ENCODE measurements at regions not wholly inside any gene's neighbourhood (a gene's known extent, or its start where the extent isn't known, plus 50 kb on each side); places are given as distances from the start of the nearest gene placed in this dataset.

DNA sequence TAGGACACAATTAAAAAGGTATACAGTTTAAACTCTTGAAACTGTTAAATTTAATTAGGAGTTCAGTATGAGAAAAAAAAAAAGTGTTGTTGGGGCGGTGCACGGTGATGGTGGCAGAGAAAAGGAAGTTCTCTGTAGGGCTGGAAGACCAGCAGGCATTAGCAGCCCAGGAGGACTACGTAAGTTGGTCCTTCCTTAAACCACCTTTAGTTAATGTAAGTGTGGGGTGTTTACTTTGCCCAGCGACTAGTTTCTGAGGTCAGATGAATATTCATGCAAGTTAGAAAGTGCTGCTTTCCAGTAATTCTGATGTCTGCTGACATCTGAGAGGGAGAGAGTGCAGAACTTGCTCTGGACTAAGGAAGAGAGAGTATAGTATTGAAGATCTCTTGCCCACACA lies 54.9 kb downstream of the NKX2-1 start:
- no peaks in the 10 kb centered on the region for H3K9me3 ChIP-seq
- no peaks in the 10 kb centered on the region; the same call in 1 of the 2 replicates for H3K27me3 ChIP-seq (replicated peaks; ENCODE audit: control insufficient read depth, insufficient read depth, low read length)
- Mint-ChIP-seq H3K27me3 (ENCODE audit: insufficient read depth, unreplicated experiment) (no peaks in the 10 kb centered on the region), H3K9me3 (ENCODE audit: unreplicated experiment) (no peaks in the 10 kb centered on the region), H3K4me3 (ENCODE audit: unreplicated experiment) (no peak overlapping the region), H3K27ac (ENCODE audit: unreplicated experiment) (no peak overlapping the region), H3K4me1 (ENCODE audit: low read depth, unreplicated experiment) (no peaks in the 10 kb centered on the region), H3K36me3 (ENCODE audit: insufficient read depth, unreplicated experiment) (peaks cover 5% of the 10 kb centered on the region)
- CTCF ChIA-PET: no interaction called here
- no peak for DNase-seq
- no peaks in the 10 kb centered on the region for H3K36me3 ChIP-seq (ENCODE audit: control insufficient read depth, insufficient read depth, low read length)
- POLR2A ChIA-PET: no interaction called here
- intact Hi-C loops (cut with micrococcal nuclease; ENCODE audit: unreplicated experiment): no loop called here
- no peak overlapping the region for H3K4me3 ChIP-seq (ENCODE audit: low read depth, low read length)
- no peaks in the 10 kb centered on the region for H3K4me1 ChIP-seq
- BruUV-seq (replicated peaks): no TSS peak
- TF ChIP-seq, protein P1, sequence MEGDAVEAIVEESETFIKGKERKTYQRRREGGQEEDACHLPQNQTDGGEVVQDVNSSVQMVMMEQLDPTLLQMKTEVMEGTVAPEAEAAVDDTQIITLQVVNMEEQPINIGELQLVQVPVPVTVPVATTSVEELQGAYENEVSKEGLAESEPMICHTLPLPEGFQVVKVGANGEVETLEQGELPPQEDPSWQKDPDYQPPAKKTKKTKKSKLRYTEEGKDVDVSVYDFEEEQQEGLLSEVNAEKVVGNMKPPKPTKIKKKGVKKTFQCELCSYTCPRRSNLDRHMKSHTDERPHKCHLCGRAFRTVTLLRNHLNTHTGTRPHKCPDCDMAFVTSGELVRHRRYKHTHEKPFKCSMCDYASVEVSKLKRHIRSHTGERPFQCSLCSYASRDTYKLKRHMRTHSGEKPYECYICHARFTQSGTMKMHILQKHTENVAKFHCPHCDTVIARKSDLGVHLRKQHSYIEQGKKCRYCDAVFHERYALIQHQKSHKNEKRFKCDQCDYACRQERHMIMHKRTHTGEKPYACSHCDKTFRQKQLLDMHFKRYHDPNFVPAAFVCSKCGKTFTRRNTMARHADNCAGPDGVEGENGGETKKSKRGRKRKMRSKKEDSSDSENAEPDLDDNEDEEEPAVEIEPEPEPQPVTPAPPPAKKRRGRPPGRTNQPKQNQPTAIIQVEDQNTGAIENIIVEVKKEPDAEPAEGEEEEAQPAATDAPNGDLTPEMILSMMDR (IDR thresholded peaks at IDR 0.05; ENCODE audit: insufficient read depth in 1 of 2, low read depth in 1 of 2, low read length in 1 of 2, severe bottlenecking in 1 of 2, unreplicated experiment in 1 of 2): no peak

DNA sequence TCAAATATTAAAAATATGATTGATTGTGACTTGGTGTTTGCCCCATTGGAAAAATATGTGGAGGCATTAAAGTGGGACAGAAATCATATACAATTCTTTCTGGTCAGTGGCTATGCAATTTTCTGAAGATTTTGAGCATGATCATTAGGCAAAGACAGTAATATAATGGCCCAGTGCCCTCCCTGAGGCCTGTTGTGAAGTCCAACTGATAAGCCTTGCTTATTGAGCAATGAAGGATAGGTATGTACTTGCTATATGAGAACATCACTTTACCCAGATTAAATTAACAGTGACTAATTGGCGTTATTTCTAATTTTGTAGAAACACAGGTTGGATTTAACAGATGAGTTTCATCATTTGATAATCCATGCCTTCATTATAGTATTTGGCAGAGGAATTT lies 57.1 kb downstream of the NKX2-1 start:
- TF ChIP-seq, protein P1 (IDR thresholded peaks at IDR 0.05; ENCODE audit: insufficient read depth in 1 of 2, low read depth in 1 of 2, low read length in 1 of 2, severe bottlenecking in 1 of 2, unreplicated experiment in 1 of 2): no peak
- no peak for DNase-seq
- Histone ChIP-seq H3K27me3 (replicated peaks; ENCODE audit: control insufficient read depth, insufficient read depth, low read length) (no peaks in the 10 kb centered on the region; the same call in 1 of the 2 replicates), H3K9me3 (no peaks in the 10 kb centered on the region), H3K4me1 (no peaks in the 10 kb centered on the region), H3K4me3 (ENCODE audit: low read depth, low read length) (no peak overlapping the region), H3K36me3 (ENCODE audit: control insufficient read depth, insufficient read depth, low read length) (no peaks in the 10 kb centered on the region)
- ChIA-PET CTCF (no interaction called here), POLR2A (no interaction called here)
- Mint-ChIP-seq H3K9me3 (ENCODE audit: unreplicated experiment) (no peaks in the 10 kb centered on the region), H3K4me1 (ENCODE audit: low read depth, unreplicated experiment) (no peaks in the 10 kb centered on the region), H3K36me3 (ENCODE audit: insufficient read depth, unreplicated experiment) (peaks cover 5% of the 10 kb centered on the region), H3K27ac (ENCODE audit: unreplicated experiment) (no peak overlapping the region), H3K4me3 (ENCODE audit: unreplicated experiment) (no peak overlapping the region), H3K27me3 (ENCODE audit: insufficient read depth, unreplicated experiment) (no peaks in the 10 kb centered on the region)
- intact Hi-C loops (cut with micrococcal nuclease; ENCODE audit: unreplicated experiment): no loop called here
- no TSS peak for BruUV-seq (replicated peaks)

GRCh38 chr14:36455241-36455627 lies 64.8 kb downstream of the NKX2-1 start:
- Histone ChIP-seq H3K27me3 (replicated peaks; ENCODE audit: control insufficient read depth, insufficient read depth, low read length) (no peaks in the 10 kb centered on the region), H3K36me3 (ENCODE audit: control insufficient read depth, insufficient read depth, low read length) (no peaks in the 10 kb centered on the region), H3K9me3 (no peaks in the 10 kb centered on the region), H3K4me1 (peaks cover 3% of the 10 kb centered on the region; the same call in 1 of the 2 replicates), H3K4me3 (ENCODE audit: low read depth, low read length) (no peak overlapping the region)
- TF ChIP-seq, protein P1 (IDR thresholded peaks at IDR 0.05; ENCODE audit: insufficient read depth in 1 of 2, low read depth in 1 of 2, low read length in 1 of 2, severe bottlenecking in 1 of 2, unreplicated experiment in 1 of 2): no peak
- POLR2A ChIA-PET: no interaction called here
- H3K27ac Mint-ChIP-seq (ENCODE audit: unreplicated experiment): no peak overlapping the region
- no peak for DNase-seq
- H3K4me1 Mint-ChIP-seq (ENCODE audit: low read depth, unreplicated experiment): peaks cover 6% of the 10 kb centered on the region
- BruUV-seq (replicated peaks): no TSS peak
- CTCF ChIA-PET: interaction anchor here (1.3 kb wide), 1 partner anchor 98 kb away, joined by 3 read pairs; no protein-coding TSS in a partner anchor
- H3K4me3 Mint-ChIP-seq (ENCODE audit: unreplicated experiment): no peak overlapping the region
- H3K36me3 Mint-ChIP-seq (ENCODE audit: insufficient read depth, unreplicated experiment): no peaks in the 10 kb centered on the region
- no peaks in the 10 kb centered on the region for H3K9me3 Mint-ChIP-seq (ENCODE audit: unreplicated experiment)
- intact Hi-C loops (cut with micrococcal nuclease; ENCODE audit: unreplicated experiment): no loop called here
- H3K27me3 Mint-ChIP-seq (ENCODE audit: insufficient read depth, unreplicated experiment): no peaks in the 10 kb centered on the region

All from Caco-2 (cell line).